Subcutaneous abdominal adipose tissue (tissue), 5 donors: ENCODE measurements at regions not wholly inside any gene's neighbourhood (a gene's known extent, or its start where the extent isn't known, plus 50 kb on each side); places are given as distances from the start of the nearest gene placed in this dataset.

Experiments used
- H3K27ac ChIP-seq: one replicate; pipeline ENCODE4 v1.7.0; 2013; ENCODE audit warnings: low read depth, mild to moderate bottlenecking, inconsistent platforms, low read length, moderate library complexity
- H3K27me3 ChIP-seq, 5 donors: one replicate each; pipeline ENCODE4 v1.7.0; 2013; ENCODE audit warnings: low read length in 5 of 5, inconsistent platforms in 1 of 5; ENCODE audit not compliant: control insufficient read depth in 5 of 5, insufficient read depth in 4 of 5
- H3K36me3 ChIP-seq, 5 donors: one replicate each; pipeline ENCODE4 v1.7.0; 2013; ENCODE audit warnings: low read length in 5 of 5; ENCODE audit not compliant: control insufficient read depth in 5 of 5, insufficient read depth in 5 of 5
- H3K4me1 ChIP-seq, 5 donors: one replicate each; pipeline ENCODE4 v1.7.0; 2013; ENCODE audit warnings: low read length in 5 of 5, mild to moderate bottlenecking in 3 of 5, moderate library complexity in 1 of 5; ENCODE audit not compliant: control insufficient read depth in 5 of 5, insufficient read depth in 5 of 5
- H3K4me3 ChIP-seq, 5 donors: one replicate each; pipeline ENCODE4 v1.7.0; 2013; ENCODE audit warnings: low read length in 5 of 5, low read depth in 1 of 5
- H3K9ac ChIP-seq, 5 donors: one replicate each; pipeline ENCODE4 v1.7.0; 2013; ENCODE audit warnings: low read length in 5 of 5, mild to moderate bottlenecking in 4 of 5, moderate library complexity in 3 of 5
- H3K9me3 ChIP-seq, 5 donors: one replicate each; pipeline ENCODE4 v1.7.0; 2013; ENCODE audit warnings: low read length in 5 of 5; ENCODE audit not compliant: control insufficient read depth in 5 of 5
- donor health status: healthy.
- donor health status: healthy.
- donor health status: healthy.
- donor health status: healthy.
- donor health status: healthy.

GRCh38 chr6:97445407-97445806, 162.4 kb upstream of the MMS22L start:
- Histone ChIP-seq H3K9ac (no peak overlapping the region), H3K9me3 (no peaks in the 10 kb centered on the region), H3K27me3 (no peaks in the 10 kb centered on the region), H3K36me3 (no peaks in the 10 kb centered on the region), H3K4me3 (no peak overlapping the region), H3K4me1 (no peaks in the 10 kb centered on the region), H3K27ac (no peak overlapping the region)

GRCh38 chr6:97449444-97449966, 166.5 kb upstream of the MMS22L start:
- Histone ChIP-seq H3K9me3 (no peaks in the 10 kb centered on the region), H3K27me3 (no peaks in the 10 kb centered on the region), H3K36me3 (no peaks in the 10 kb centered on the region), H3K4me1 (no peaks in the 10 kb centered on the region), H3K27ac (no peak overlapping the region), H3K4me3 (no peak overlapping the region), H3K9ac (no peak overlapping the region)

GRCh38 chr6:97450087-97450486, 167.1 kb upstream of the MMS22L start:
- H3K9ac ChIP-seq: no peak overlapping the region
- H3K27me3 ChIP-seq: no peaks in the 10 kb centered on the region
- no peak overlapping the region for H3K27ac ChIP-seq
- no peaks in the 10 kb centered on the region for H3K4me1 ChIP-seq
- H3K4me3 ChIP-seq: no peak overlapping the region
- H3K9me3 ChIP-seq: no peaks in the 10 kb centered on the region
- H3K36me3 ChIP-seq: no peaks in the 10 kb centered on the region

GRCh38 chr6:97456070-97456469, 173.1 kb upstream of the MMS22L start:
- no peak overlapping the region for H3K9ac ChIP-seq
- no peak overlapping the region for H3K4me3 ChIP-seq
- no peak overlapping the region for H3K27ac ChIP-seq
- no peaks in the 10 kb centered on the region for H3K4me1 ChIP-seq
- peaks cover 0 to 3% (median 0%) of the 10 kb centered on the region in 5 donors for H3K27me3 ChIP-seq
- H3K36me3 ChIP-seq: no peaks in the 10 kb centered on the region
- no peaks in the 10 kb centered on the region for H3K9me3 ChIP-seq

- no peaks in the 10 kb centered on the region for H3K4me1 ChIP-seq
- H3K4me3 ChIP-seq: no peak overlapping the region
- peaks cover 0 to 3% (median 0%) of the 10 kb centered on the region in 5 donors for H3K27me3 ChIP-seq
- H3K36me3 ChIP-seq: no peaks in the 10 kb centered on the region
- H3K9ac ChIP-seq: no peak overlapping the region
- no peaks in the 10 kb centered on the region for H3K9me3 ChIP-seq
- H3K27ac ChIP-seq: no peak overlapping the region
These were observed 176.5 kb upstream of the MMS22L start for GRCh38 chr6:97459535-97459934.

GRCh38 chr6:97459986-97460385, 177.0 kb upstream of the MMS22L start:
- Histone ChIP-seq H3K27me3 (peaks cover 0 to 3% (median 0%) of the 10 kb centered on the region in 5 donors), H3K4me3 (no peak overlapping the region), H3K4me1 (no peaks in the 10 kb centered on the region), H3K27ac (no peak overlapping the region), H3K36me3 (no peaks in the 10 kb centered on the region), H3K9me3 (no peaks in the 10 kb centered on the region), H3K9ac (no peak overlapping the region)

- H3K9ac ChIP-seq: no peak overlapping the region
These were observed 177.5 kb upstream of the MMS22L start for GRCh38 chr6:97460394-97461080.

GRCh38 chr6:97461218-97461617, 178.2 kb upstream of the MMS22L start:
- H3K27me3 ChIP-seq: peaks cover 0 to 3% (median 0%) of the 10 kb centered on the region in 5 donors
- no peaks in the 10 kb centered on the region for H3K36me3 ChIP-seq
- no peak overlapping the region for H3K9ac ChIP-seq
- no peaks in the 10 kb centered on the region for H3K9me3 ChIP-seq
- no peaks in the 10 kb centered on the region for H3K4me1 ChIP-seq
- no peak overlapping the region for H3K4me3 ChIP-seq
- no peak overlapping the region for H3K27ac ChIP-seq

More at GRCh38 chr6:97460394-97461080, 177.5 kb upstream of the MMS22L start:
- Histone ChIP-seq H3K4me1 (no peaks in the 10 kb centered on the region), H3K9me3 (no peaks in the 10 kb centered on the region), H3K36me3 (no peaks in the 10 kb centered on the region), H3K27me3 (peaks cover 0 to 3% (median 0%) of the 10 kb centered on the region in 5 donors), H3K4me3 (no peak overlapping the region), H3K27ac (no peak overlapping the region)

GRCh38 chr6:97462031-97462430, 179.0 kb upstream of the MMS22L start:
- no peaks in the 10 kb centered on the region for H3K4me1 ChIP-seq

GRCh38 chr6:97462938-97463598, 180.1 kb upstream of the MMS22L start:
- no peaks in the 10 kb centered on the region for H3K4me1 ChIP-seq
- no peak overlapping the region for H3K4me3 ChIP-seq
- no peak overlapping the region for H3K9ac ChIP-seq
- H3K27ac ChIP-seq: no peak overlapping the region
- H3K9me3 ChIP-seq: no peaks in the 10 kb centered on the region
- H3K27me3 ChIP-seq: peaks cover 0 to 3% (median 0%) of the 10 kb centered on the region in 5 donors
- no peaks in the 10 kb centered on the region for H3K36me3 ChIP-seq

More at GRCh38 chr6:97462031-97462430, 179.0 kb upstream of the MMS22L start:
- no peak overlapping the region for H3K9ac ChIP-seq
- no peaks in the 10 kb centered on the region for H3K36me3 ChIP-seq
- H3K4me3 ChIP-seq: no peak overlapping the region
- H3K27ac ChIP-seq: no peak overlapping the region
- H3K9me3 ChIP-seq: no peaks in the 10 kb centered on the region
- H3K27me3 ChIP-seq: peaks cover 0 to 3% (median 0%) of the 10 kb centered on the region in 5 donors
